ENCODE measurements at regions not wholly inside any gene's neighbourhood (a gene's known extent, or its start where the extent isn't known, plus 50 kb on each side); places are given as distances from the start of the nearest gene placed in this dataset.

DNA sequence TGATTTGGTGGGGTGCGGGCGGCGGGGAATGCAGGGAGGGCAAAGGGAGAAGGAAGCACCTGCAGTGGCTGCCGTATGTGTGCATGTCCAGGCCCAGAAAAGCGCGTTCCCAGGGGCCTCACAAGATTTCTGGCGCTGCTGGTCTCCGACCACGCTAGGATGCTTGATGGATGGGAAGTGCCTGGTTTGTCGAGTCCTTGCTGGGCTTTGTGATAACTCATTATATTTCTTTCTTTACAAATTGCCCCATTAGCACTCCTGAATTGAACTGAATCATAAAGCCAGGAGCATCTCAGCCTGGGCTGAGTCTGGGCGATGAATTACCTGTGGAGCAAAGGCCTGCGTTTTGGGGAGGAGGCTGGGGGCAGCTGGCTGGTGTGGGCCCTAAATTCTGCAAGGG, 69.2 kb upstream of the LMO1 start:
- TF ChIP-seq CTCF (conservative IDR thresholded peaks at IDR 0.05 in 1 of 2, IDR thresholded peaks at IDR 0.05 in 1 of 2; ENCODE audit: extremely low read depth in 1 of 2, insufficient read depth in 1 of 2, low read depth in 1 of 2, low read length in 2 of 2) (no peak), EZH2 (IDR thresholded peaks at IDR 0.05; ENCODE audit: borderline replicate concordance, low read length) (no peak)

Measured in mammary epithelial cell (primary cell).